ENCODE measurements at regions not wholly inside any gene's neighbourhood (a gene's known extent, or its start where the extent isn't known, plus 50 kb on each side); places are given as distances from the start of the nearest gene placed in this dataset.
A peak's percentile ranks its signal among the peaks of the same experiment; 100 is the strongest.

- no peak for DNase-seq
These were observed 440.9 kb downstream of the HACE1 start for GRCh38 chr6:104418839-104419238.

GRCh38 chr6:104418125-104418524, 441.6 kb downstream of the HACE1 start:
- DNase-seq, result no peak

GRCh38 chr6:104414723-104415122, 445.0 kb downstream of the HACE1 start:
- DNase-seq, result no peak

GRCh38 chr6:104413767-104414166, 446.0 kb downstream of the HACE1 start:
- DNase-seq, result no peak

- DNase-seq, result no peak
These were observed 448.4 kb downstream of the HACE1 start for GRCh38 chr6:104411302-104411701.

- DNase-seq, result no peak
These were observed 449.8 kb downstream of the HACE1 start for GRCh38 chr6:104409913-104410312.

- no peak for DNase-seq
These were observed 451.8 kb downstream of the HACE1 start for GRCh38 chr6:104407957-104408356.

GRCh38 chr6:104404377-104404776, 455.3 kb downstream of the HACE1 start:
- no peak for DNase-seq

- DNase-seq, result no peak
These were observed 457.1 kb downstream of the HACE1 start for GRCh38 chr6:104402572-104402971.

- no peak for DNase-seq
These were observed 457.8 kb downstream of the HACE1 start for GRCh38 chr6:104401926-104402325.

GRCh38 chr6:104400844-104401243, 458.9 kb downstream of the HACE1 start:
- no peak for DNase-seq

GRCh38 chr6:104396077-104396476, 463.6 kb downstream of the HACE1 start:
- no peak for DNase-seq

GRCh38 chr6:104381907-104382306, 477.8 kb downstream of the HACE1 start:
- no peak for DNase-seq

GRCh38 chr6:104365451-104366234, 494.1 kb downstream of the HACE1 start:
- no peak for DNase-seq

- DNase-seq, result no peak
These were observed 501.8 kb downstream of the HACE1 start for GRCh38 chr6:104357928-104358327.

GRCh38 chr6:104356197-104356596, 503.5 kb downstream of the HACE1 start:
- no peak for DNase-seq

- DNase-seq, result no peak
These were observed 510.5 kb downstream of the HACE1 start for GRCh38 chr6:104349191-104349590.

- no peak for DNase-seq
These were observed 515.5 kb downstream of the HACE1 start for GRCh38 chr6:104344223-104344622.

GRCh38 chr6:104332364-104332763, 527.4 kb downstream of the HACE1 start:
- no peak for DNase-seq

GRCh38 chr6:104326173-104327001, 533.3 kb downstream of the HACE1 start:
- no peak for DNase-seq

- DNase-seq, result peak; percentile 32
These were observed 534.2 kb downstream of the HACE1 start for GRCh38 chr6:104325341-104326172.

- no peak for DNase-seq
These were observed 535.4 kb downstream of the HACE1 start for GRCh38 chr6:104324301-104324700.

GRCh38 chr6:104322841-104323240, 536.9 kb downstream of the HACE1 start:
- no peak for DNase-seq
